HG02970 (cell line): ENCODE measurements at regions not wholly inside any gene's neighbourhood (a gene's known extent, or its start where the extent isn't known, plus 50 kb on each side); places are given as distances from the start of the nearest gene placed in this dataset.

Experiments used
- ATAC-seq: cut with Tn5 transposase; IDR thresholded peaks from one replicate; pipeline ENCODE4 v1.9.1; 2021; ENCODE audit warnings: mild to moderate bottlenecking, moderate library complexity, moderate number of reproducible peaks; ENCODE audit not compliant: unreplicated experiment, low FRiP score

DNA sequence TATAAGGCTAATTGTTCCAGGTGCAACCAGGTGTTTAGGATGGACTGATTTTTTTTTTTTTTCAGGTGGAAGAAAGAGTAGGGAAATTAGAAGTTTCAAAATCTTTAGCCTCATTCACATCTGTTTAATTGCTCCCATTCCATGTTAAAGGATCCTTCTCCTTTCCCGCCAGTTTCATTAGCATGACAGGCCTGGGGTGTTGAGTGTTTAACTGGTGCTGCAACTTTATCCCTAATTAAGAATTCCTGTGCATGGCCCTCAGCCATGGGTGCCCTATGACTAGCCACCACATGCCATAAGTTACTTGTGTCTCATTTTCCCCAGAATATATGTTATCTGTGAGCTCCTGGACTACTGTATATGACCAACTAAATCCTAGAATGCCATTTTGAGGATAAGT lies 501.4 kb downstream of the NSUN3 start:
- ATAC-seq: no peak

DNA sequence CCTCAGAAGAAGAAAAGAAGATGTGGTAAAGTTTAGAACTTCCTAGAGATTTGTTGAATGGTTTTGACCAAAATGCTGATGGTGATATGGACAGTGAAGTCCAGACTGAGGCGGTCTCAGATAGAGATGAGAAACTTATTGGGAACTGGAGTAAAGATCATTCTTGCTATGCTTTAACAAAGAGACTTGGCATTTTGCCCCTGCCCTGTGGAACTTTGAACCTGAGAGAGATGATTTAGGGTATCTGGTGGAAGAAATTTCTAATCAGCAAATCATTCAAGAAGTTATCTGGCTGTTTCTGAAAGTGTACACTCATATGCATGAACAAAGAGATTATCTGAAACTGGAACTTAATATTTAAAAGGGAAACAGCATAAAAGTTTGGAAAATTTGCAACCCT lies 505.2 kb downstream of the NSUN3 start:
- ATAC-seq: no peak

DNA sequence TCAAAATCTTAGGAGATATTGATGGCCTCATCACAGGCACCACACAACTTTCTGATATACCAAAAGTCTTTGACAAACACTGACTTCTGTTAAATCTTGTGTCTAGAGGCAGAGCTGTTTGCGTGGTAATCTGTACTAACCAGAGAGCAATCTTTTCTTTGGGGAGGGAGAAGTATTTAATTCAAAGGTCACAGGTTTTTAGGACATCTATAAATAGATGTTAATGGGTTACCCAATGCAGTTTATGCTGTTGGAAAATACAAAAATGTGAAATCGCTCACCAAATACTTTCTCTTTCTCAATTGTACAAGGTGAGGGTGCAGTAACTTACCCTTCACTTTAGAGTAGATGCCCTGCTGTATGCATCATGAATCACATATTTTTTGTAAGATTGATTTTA lies 510.5 kb downstream of the NSUN3 start:
- ATAC-seq: no peak

DNA sequence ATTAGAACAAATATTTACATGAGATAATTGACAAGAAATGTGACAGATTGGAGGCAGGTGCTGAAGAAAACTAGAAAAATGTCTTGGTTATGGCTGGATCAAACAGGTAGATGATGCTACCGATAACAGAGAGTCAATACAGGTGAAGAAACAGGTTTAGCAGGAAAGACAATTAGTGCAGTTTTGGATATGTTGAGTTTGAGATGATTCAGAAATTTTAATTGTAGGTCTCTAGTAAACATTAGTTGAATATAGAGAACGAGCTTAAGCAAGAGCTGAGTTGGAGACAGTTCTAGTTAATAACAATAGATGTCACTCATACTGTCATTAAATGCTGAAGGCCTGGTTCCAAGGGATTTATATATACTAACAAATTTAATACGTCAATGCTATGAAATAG lies 524.4 kb downstream of the NSUN3 start:
- ATAC-seq: no peak

DNA sequence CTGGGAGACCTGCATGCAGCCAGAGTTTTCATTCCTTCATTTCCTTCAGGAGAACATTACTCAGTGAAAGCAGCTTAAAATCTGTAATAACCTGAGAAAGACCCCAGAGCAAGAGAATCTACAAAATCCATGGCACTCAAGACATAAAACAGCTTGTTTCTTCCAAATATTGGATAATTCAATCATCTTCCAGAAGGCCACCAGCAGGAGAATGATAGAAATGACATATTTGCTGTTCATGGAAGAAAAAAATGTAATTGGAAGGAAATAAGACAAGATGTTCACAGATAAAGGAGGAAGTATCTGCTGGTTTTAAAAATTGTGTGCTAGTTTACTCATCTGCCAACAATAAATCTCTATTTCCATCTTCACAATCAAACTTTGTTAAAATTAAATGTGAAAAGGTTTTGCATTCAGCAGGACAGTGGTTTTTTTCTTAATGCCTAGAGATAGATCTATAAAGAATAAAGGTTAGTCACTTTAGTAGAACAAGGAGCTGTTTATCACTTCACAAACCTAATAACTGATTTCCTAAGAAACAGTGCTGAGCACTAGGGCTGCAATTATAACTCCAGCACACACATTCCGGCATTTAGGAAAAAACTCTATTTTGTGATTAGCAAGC lies 530.8 kb downstream of the NSUN3 start:
- ATAC-seq: no peak

DNA sequence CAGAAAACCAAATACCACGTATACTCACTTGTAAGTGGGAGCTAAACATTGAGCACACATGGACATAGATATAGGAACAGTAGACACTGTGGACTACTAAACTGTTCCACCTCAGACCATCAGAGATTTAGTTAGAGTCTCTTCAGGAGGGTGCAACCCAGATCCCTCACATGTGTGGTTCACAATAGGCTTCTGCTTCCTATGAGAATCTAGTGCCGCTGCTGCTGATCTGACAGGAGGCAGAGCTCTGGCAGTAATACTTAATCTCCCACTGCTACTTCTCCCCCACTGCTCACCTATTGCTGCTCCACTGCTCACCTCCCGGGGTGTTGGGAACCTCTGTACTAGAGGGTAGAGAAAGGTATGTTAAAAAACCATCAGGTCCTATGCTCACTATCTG lies 533.3 kb downstream of the NSUN3 start:
- ATAC-seq: no peak

DNA sequence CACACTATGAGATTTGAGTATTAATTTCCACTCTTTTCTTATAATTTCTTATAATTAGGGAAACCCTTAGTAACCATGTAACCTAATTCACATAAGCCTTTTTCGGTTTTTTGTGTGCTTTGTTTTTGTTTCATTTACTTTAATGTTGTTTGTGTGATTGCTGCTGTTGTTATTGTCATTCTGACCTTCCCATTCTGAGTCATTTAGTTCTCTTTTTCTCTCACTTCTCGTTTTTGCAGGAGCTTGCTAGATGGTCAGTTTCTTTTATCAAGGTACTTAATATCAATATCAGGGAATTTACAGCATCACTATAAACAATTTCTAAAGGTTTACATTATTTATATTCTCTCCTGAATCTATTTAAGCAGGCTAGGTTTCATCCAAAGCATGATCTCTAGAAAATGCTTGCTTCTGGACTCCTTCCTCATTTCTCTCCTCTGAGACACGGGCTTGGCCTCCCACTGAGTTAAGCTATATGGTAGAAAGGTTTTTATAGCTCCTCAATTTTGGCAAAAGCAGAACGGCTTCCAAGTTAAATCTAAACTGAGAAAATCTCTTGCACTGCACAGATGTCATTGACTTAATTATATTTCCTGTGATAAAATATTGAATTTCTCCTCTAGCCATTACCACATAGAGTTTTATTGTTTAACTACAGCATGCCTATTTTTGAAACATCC lies 534.2 kb downstream of the NSUN3 start:
- no peak for ATAC-seq

DNA sequence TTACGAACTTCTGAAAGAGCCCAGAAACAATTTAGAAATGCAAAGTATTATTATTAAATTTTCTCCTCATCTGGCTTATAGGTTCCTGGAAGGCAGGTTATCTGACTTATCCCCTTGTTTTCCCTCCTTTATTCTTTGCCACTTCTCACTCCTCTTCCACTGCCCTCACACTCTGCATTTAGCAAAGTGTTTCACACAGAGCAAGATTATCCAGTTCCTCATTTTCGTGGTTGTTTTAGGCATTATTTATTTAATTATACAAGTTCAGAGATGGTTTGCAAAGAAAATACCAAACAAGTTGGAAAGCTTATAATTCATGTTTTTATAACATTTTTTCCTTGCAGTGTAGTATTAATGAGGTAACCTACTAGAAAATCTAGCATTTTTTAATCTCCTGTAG lies 544.9 kb downstream of the NSUN3 start:
- ATAC-seq: no peak

DNA sequence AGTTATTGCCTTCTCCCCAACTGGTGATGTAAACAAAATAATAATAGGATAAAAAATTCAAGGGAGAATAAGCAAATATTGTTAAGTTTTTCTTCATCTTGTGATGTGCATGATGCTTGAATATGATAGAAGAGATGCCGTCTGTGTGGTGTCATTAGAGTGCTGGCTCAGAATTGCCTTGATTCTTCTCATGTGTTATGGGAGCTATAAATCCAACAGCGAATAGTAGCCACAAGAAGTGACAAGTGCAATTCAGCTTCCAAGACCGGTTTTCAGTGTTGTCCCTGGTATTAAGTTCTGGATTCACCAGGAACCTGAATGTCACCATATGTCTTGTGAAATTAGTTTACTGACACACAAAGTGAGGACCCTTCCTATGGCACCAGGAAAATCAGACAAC lies 547.0 kb downstream of the NSUN3 start:
- ATAC-seq: no peak

DNA sequence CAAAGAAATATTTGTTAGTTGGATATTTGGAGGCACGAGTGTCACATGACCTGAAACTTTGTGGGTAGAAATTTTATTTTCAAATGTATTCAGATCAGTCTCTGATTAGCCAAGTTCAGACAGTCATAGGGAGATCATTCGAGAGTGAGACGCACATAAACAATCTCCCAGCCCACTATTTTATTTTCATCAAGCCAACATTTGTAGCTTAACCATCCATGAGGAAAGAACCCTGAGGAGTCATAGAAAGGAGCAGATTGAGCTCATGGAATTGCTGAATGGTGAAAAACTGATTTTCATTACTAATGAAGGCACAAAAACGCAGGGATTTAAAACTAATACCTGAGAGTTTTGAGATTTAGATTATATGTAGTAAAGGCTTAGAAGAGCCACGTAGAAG lies 548.7 kb downstream of the NSUN3 start:
- ATAC-seq: no peak

DNA sequence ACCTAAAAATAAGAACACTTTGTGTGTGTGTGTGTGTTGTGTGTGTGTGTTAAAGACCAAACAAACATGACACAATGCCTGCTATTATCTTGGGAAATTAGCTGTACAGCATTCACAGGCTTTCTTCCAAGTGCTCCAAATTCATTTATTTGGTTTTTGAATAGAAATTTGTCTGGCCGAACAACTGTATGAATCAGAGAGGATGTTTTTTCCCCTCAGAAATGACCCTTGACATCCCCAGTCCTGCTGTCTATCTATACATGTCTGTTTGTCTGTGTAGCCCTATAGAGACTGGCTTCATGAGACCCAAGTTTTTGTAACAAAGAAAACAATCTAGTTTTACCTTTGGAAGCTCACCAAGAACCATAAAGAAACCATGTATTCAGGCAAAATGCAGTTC lies 549.8 kb downstream of the NSUN3 start:
- no peak for ATAC-seq

DNA sequence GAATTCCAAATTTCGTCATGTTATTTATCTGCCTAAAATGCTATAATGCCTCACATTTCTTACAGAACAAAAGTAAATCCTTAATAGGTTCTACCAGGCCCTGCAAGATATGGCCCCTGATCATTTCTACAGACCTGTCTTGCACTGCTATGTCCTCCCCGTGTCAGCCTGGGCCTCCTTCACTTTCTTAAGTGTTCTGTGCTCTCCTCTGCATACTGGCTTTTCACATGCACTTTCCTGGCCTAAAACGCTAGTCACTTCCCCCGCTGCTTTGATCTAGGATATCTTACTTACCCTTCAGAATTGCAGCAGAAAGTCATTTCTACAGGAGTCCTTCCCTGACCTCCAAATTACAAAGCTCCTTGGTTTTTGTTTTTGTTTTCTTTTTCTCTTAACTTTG lies 551.3 kb downstream of the NSUN3 start:
- ATAC-seq: no peak

DNA sequence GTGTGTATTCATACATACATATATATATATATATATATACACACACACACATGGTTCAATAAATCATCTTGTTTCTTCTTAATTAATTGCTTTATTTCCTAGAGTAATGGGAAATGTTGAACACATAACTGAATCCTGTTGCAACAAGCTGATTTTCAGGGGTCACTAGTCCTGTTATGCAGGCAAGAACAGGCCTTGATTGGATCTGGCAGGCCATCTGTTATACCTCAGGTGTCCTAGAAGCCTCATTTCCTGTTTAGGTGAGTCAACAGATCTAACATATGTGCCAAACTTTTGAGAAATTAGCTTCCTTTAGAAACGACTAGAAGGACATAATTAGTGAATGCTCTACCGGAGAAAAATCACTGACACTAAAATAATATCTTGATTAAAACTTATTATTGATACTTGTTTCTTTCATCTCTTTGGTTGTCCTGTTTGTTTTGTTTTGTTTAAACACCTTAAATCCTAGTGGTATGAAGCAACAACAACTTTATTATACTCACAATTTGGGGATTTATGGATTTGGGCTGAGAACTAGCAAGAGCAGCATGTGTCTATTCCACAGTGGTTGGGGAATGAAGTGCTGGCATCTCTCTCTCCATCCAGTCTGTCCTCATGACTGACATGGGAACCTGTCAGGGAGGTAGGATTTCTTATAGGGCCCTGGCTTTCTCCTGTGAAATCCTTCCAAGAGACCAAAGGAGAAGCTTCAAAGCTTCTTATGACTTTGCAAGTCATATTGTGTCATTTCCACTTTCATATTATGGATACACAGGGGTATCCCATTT lies 552.6 kb downstream of the NSUN3 start:
- ATAC-seq: no peak

DNA sequence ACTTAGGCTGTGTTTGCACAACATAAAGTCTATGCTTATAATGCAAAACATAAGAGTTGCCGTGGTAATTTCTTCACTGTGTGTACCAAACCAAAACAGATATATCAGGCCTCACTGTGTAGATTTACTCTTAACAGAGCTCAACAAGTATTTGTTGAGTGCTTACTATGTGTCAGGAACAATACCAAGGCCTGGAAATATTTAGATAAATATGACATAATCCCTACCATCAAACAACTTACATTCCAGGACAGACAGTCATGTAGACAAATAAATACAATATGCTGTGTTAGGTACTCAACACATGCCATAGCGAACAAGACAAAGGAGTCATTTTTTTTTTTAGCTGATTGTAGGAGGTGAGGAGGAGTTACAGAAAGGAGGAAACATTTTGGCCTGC lies 554.0 kb downstream of the NSUN3 start:
- ATAC-seq: no peak

DNA sequence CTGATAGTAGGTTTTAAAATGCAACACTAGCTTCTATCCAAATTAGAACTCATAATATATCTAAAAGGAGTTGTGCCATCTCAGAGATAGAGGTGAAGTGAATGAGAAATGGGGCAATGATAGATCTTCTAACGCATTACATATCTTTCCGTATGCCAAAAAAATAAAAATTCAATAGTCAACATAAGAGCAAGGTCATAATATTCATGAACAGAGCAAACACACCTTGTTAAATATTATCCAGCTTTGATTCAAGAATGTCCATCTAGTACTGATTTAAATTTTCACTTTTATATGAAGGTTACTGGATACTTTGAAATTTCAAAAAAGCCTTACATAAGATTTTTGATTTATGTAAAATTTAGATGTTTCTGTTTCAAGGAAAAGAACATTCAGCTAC lies 554.5 kb downstream of the NSUN3 start:
- no peak for ATAC-seq

DNA sequence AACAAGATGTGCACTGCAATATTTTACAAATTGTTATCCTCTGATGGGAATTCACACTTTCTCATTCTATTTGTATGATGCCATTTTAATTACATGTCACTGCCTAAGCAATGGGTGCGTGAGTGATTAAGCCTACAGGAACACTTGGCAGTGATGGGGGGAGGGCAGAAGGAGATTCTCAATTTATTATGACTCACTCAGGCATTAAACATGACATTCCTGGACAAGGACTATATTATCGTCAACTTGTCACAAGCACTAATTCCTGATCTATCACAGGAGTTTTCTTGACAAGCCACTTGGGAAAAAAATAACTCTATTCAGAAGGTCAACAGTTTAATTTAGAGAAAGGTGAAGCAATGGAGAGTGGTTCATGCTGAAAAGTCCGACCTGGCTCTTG lies 556.8 kb downstream of the NSUN3 start:
- no peak for ATAC-seq

DNA sequence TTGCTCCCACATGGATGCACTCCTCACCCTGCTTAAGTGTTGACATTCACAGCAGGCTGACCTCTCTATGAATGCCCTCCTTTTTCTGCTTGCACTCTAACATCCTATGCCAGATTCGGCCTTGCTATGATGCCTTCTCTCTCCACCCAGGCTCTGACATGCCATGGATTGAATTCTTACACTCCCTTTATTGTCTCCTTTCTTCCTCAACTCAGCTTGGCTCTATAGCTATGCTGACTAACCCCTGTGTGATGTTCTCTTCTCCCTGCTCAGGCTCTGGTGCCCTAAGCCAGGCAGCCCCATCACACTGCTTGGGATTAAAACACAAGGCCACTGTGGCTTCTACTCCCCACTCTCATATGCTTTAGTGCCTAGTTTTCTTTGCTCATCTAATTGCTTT lies 563.7 kb downstream of the NSUN3 start:
- no peak for ATAC-seq

DNA sequence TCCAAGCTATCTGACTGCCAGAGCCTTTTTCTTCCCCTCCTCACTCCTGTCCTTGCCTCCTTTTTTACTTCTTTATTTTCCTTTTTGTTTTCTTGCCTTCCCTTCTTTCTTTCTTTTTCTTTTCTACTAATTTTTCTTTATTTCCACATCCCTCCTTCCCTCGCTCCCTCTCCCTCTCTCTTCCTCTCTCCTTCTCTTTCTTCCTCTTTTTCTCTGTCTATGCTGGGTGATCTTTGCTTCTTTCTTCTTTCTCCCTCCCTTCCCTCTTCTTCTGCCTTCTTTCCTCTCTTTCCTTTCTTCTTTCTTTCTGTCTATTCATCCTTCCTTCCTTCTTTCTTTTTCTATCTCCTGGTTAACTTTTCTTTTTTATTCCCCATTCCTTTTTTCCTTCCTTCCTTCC lies 564.8 kb downstream of the NSUN3 start:
- no peak for ATAC-seq

DNA sequence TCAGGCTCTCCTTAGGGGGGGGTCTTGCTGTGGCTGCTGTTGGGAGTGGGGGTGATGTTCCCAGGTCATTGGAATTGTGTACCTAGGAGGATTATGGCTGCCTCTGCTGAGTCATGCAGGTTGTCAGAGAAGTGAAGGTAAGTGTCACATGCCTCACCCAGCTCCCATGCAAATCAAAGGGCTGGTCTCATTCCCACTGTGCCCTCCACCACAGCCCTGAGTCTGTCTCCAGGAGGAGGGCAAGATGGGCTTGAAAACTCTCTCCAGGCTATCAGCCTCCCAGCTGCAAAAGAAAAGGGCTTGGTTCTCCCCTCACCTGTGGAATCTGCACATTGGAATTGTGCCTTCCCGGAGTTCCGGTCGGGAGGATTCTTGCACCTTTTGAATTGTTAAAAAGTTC lies 580.5 kb downstream of the NSUN3 start:
- ATAC-seq: no peak

DNA sequence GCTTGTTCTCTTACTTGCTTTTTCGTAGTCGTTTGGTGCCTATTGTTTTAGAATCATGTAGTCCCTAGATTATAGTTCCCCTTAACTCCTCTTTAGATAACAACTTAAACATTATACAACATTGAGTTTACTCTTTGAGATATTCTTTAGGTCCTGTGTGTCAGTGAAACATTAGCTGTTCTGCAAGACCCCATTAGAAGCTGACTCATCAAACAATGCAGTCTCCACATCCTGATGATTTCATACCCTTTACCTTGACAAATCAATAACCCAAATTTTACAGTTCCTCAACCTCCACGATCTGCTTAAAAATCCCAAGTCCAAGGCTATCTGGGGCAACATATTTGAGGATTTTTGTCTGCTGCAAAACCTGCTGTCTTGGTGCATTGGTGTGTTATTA lies 582.9 kb downstream of the NSUN3 start:
- no peak for ATAC-seq

DNA sequence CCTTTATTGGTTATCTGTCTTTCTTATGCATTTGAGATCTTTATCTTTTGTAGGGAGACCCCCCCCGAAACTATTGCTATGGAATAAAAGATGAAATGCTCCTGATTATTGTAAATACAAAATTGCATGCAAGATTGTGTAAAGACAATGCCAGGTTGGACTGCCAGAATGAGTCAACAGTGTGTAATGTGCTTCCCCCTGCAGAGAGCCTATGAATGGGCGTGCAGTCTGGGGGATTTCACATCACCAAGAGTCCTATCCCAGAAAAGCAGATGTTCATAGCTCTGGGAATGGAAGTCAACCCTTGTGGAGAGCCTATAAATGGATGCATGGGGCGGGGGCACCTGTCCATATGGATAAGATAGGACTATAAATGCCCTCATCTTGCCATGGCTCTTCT lies 584.3 kb downstream of the NSUN3 start:
- ATAC-seq: no peak
